H1 (cell line): ENCODE measurements at regions not wholly inside any gene's neighbourhood (a gene's known extent, or its start where the extent isn't known, plus 50 kb on each side); places are given as distances from the start of the nearest gene placed in this dataset.

Experiments
- ATF3 ChIP-seq: IDR thresholded peaks from 2 replicates; pipeline ENCODE4 v1.6.1; 2011; ENCODE audit warnings: low read depth, mild to moderate bottlenecking, low read length; ENCODE audit not compliant: insufficient read depth
- JUN ChIP-seq: IDR thresholded peaks from 2 replicates; pipeline ENCODE4 v1.6.1; 2011; ENCODE audit warnings: low read depth, mild to moderate bottlenecking, improper control_type of control experiment, low read length
- KDM1A ChIP-seq: fragments of 200-600, 300-600 bp; sonication (generic); IDR thresholded peaks from 2 replicates; pipeline ENCODE4 v1.7.1; 2016; ENCODE audit warnings: mild to moderate bottlenecking, low read length, borderline replicate concordance
- POU5F1 ChIP-seq: IDR thresholded peaks from 2 replicates; pipeline ENCODE4 v1.6.1; 2011; ENCODE audit warnings: low read depth, mild to moderate bottlenecking, low read length, moderate library complexity
- RBBP5 ChIP-seq: IDR thresholded peaks from 2 replicates; pipeline ENCODE4 v1.7.1; 2012; ENCODE audit warnings: low read depth, mild to moderate bottlenecking, inconsistent platforms, low read length, moderate library complexity, borderline replicate concordance
- SRF ChIP-seq: IDR thresholded peaks from 2 replicates; pipeline ENCODE4 v1.6.1; 2011; ENCODE audit warnings: mild to moderate bottlenecking, low read depth, low read length, moderate library complexity
- TAF7 ChIP-seq: optimal IDR thresholded peaks from 2 replicates; pipeline ENCODE3; 2011; ENCODE audit warnings: low read depth, mild to moderate bottlenecking, inconsistent platforms, low read length, moderate library complexity, borderline replicate concordance
- TBP ChIP-seq: IDR thresholded peaks from 2 replicates; pipeline ENCODE4 v1.6.1; 2011; ENCODE audit warnings: low read depth, low read length, improper control_type of control experiment
- TCF12 ChIP-seq: IDR thresholded peaks from 2 replicates; pipeline ENCODE4 v1.6.1; 2011; ENCODE audit warnings: low read depth, mild to moderate bottlenecking, low read length
- ZNF274 ChIP-seq: IDR thresholded peaks from 2 replicates; pipeline ENCODE4 v1.7.0; 2012; ENCODE audit warnings: low read length, borderline replicate concordance; ENCODE audit errors: extremely low read depth
- TF ChIP-seq, protein P1 (sequence below): fragments of 300-600 bp; sonication (generic); IDR thresholded peaks from 2 replicates; pipeline ENCODE4 v1.7.1; 2012; ENCODE audit warnings: low read length, moderate library complexity, mild to moderate bottlenecking, inconsistent platforms; ENCODE audit not compliant: insufficient replicate concordance

DNA sequence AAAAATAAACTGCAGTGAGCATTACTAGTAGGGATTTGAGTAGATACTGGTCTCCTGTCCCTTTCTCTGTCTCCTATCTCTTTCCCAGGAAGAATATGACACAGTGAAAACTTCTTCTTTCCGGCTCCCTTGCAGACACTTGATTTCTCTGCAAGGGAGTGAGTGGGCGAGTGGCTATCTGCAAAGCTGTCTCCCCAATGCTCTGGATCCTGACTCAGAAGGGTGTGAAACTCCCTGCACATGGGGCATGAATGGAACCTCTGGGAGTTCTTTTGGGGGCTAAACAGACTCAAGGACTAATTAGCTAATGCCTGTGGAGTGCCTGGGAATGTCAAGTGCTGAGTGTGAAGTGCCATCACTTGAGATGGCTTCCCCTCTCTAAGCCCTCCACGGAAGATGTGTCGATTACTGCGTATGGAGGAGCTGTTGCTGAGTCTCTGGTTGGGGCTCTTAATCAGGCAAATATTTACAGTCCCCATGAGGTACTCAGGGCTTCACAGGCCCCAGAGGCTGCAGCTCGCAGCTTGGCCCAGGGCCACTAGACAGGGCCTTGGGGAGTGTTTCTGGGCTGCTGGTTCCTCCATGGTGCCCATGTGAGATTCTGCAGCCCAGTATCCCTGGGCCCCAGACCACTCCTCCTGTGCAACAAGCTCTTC, 139.8 kb downstream of the RPS24 start (continued):
- TF ChIP-seq, protein P1, sequence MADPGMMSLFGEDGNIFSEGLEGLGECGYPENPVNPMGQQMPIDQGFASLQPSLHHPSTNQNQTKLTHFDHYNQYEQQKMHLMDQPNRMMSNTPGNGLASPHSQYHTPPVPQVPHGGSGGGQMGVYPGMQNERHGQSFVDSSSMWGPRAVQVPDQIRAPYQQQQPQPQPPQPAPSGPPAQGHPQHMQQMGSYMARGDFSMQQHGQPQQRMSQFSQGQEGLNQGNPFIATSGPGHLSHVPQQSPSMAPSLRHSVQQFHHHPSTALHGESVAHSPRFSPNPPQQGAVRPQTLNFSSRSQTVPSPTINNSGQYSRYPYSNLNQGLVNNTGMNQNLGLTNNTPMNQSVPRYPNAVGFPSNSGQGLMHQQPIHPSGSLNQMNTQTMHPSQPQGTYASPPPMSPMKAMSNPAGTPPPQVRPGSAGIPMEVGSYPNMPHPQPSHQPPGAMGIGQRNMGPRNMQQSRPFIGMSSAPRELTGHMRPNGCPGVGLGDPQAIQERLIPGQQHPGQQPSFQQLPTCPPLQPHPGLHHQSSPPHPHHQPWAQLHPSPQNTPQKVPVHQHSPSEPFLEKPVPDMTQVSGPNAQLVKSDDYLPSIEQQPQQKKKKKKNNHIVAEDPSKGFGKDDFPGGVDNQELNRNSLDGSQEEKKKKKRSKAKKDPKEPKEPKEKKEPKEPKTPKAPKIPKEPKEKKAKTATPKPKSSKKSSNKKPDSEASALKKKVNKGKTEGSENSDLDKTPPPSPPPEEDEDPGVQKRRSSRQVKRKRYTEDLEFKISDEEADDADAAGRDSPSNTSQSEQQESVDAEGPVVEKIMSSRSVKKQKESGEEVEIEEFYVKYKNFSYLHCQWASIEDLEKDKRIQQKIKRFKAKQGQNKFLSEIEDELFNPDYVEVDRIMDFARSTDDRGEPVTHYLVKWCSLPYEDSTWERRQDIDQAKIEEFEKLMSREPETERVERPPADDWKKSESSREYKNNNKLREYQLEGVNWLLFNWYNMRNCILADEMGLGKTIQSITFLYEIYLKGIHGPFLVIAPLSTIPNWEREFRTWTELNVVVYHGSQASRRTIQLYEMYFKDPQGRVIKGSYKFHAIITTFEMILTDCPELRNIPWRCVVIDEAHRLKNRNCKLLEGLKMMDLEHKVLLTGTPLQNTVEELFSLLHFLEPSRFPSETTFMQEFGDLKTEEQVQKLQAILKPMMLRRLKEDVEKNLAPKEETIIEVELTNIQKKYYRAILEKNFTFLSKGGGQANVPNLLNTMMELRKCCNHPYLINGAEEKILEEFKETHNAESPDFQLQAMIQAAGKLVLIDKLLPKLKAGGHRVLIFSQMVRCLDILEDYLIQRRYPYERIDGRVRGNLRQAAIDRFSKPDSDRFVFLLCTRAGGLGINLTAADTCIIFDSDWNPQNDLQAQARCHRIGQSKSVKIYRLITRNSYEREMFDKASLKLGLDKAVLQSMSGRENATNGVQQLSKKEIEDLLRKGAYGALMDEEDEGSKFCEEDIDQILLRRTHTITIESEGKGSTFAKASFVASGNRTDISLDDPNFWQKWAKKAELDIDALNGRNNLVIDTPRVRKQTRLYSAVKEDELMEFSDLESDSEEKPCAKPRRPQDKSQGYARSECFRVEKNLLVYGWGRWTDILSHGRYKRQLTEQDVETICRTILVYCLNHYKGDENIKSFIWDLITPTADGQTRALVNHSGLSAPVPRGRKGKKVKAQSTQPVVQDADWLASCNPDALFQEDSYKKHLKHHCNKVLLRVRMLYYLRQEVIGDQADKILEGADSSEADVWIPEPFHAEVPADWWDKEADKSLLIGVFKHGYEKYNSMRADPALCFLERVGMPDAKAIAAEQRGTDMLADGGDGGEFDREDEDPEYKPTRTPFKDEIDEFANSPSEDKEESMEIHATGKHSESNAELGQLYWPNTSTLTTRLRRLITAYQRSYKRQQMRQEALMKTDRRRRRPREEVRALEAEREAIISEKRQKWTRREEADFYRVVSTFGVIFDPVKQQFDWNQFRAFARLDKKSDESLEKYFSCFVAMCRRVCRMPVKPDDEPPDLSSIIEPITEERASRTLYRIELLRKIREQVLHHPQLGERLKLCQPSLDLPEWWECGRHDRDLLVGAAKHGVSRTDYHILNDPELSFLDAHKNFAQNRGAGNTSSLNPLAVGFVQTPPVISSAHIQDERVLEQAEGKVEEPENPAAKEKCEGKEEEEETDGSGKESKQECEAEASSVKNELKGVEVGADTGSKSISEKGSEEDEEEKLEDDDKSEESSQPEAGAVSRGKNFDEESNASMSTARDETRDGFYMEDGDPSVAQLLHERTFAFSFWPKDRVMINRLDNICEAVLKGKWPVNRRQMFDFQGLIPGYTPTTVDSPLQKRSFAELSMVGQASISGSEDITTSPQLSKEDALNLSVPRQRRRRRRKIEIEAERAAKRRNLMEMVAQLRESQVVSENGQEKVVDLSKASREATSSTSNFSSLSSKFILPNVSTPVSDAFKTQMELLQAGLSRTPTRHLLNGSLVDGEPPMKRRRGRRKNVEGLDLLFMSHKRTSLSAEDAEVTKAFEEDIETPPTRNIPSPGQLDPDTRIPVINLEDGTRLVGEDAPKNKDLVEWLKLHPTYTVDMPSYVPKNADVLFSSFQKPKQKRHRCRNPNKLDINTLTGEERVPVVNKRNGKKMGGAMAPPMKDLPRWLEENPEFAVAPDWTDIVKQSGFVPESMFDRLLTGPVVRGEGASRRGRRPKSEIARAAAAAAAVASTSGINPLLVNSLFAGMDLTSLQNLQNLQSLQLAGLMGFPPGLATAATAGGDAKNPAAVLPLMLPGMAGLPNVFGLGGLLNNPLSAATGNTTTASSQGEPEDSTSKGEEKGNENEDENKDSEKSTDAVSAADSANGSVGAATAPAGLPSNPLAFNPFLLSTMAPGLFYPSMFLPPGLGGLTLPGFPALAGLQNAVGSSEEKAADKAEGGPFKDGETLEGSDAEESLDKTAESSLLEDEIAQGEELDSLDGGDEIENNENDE: no peak
- TF ChIP-seq RBBP5 (no peak), ZNF274 (no peak), TAF7 (no peak), TBP (no peak), JUN (no peak), TCF12 (no peak), SRF (no peak), ATF3 (no peak), KDM1A (no peak), POU5F1 (no peak)
